Dendritic cell treated with granulocyte-macrophage colony-stimulating factor and Interleukin-4, amounts not matched to agents 40 ng/mL and 50 ng/mL, for 4 days (primary cell): ENCODE measurements at regions not wholly inside any gene's neighbourhood (a gene's known extent, or its start where the extent isn't known, plus 50 kb on each side); places are given as distances from the start of the nearest gene placed in this dataset.

ENCODE experiments used
- H3K27ac Mint-ChIP-seq: one replicate; pipeline ENCODE4 v1.8.0; 2022; ENCODE audit warnings: mild to moderate bottlenecking, mixed read lengths
- H3K27me3 Mint-ChIP-seq: one replicate; pipeline ENCODE4 v1.8.0; 2022; ENCODE audit warnings: mild to moderate bottlenecking, mixed read lengths
- H3K36me3 Mint-ChIP-seq: one replicate; pipeline ENCODE4 v1.8.0; 2022; ENCODE audit warnings: low read depth, mixed read lengths
- H3K4me1 Mint-ChIP-seq: one replicate; pipeline ENCODE4 v1.8.0; 2022; ENCODE audit warnings: low read depth, mixed read lengths
- H3K4me3 Mint-ChIP-seq: one replicate; pipeline ENCODE4 v1.8.0; 2022; ENCODE audit warnings: mild to moderate bottlenecking, moderate library complexity, mixed read lengths
- H3K9me3 Mint-ChIP-seq: one replicate; pipeline ENCODE4 v1.8.0; 2022; ENCODE audit warnings: mixed read lengths
- intact Hi-C: fragments of 100-400 bp; cut with micrococcal nuclease; formaldehyde crosslinking; loops from one replicate; pipeline ENCODE4 v1.15.0; 2022

GRCh38 chr22:48106715-48107259, 1344.3 kb downstream of the TBC1D22A start:
- intact Hi-C loops, result no loop called here
- peaks cover 10% of the 10 kb centered on the region for H3K9me3 Mint-ChIP-seq
- no peaks in the 10 kb centered on the region for H3K27me3 Mint-ChIP-seq
- H3K4me3 Mint-ChIP-seq, result no peak overlapping the region
- no peaks in the 10 kb centered on the region for H3K4me1 Mint-ChIP-seq
- H3K36me3 Mint-ChIP-seq, result no peaks in the 10 kb centered on the region
- no peak overlapping the region for H3K27ac Mint-ChIP-seq

- Mint-ChIP-seq H3K27ac (no peak overlapping the region), H3K9me3 (peaks cover 10% of the 10 kb centered on the region), H3K4me3 (no peak overlapping the region), H3K27me3 (no peaks in the 10 kb centered on the region), H3K4me1 (no peaks in the 10 kb centered on the region), H3K36me3 (no peaks in the 10 kb centered on the region)
- intact Hi-C loops, result no loop called here
These were observed 1343.8 kb downstream of the TBC1D22A start for GRCh38 chr22:48106215-48106614.

GRCh38 chr22:48105259-48105658, 1342.8 kb downstream of the TBC1D22A start:
- Mint-ChIP-seq H3K36me3 (no peaks in the 10 kb centered on the region), H3K27me3 (peaks cover 2% of the 10 kb centered on the region), H3K4me3 (no peak overlapping the region), H3K27ac (no peak overlapping the region), H3K9me3 (peaks cover 10% of the 10 kb centered on the region), H3K4me1 (no peaks in the 10 kb centered on the region)
- intact Hi-C loops, result no loop called here

- no peak overlapping the region for H3K27ac Mint-ChIP-seq
- H3K27me3 Mint-ChIP-seq, result peaks cover 5% of the 10 kb centered on the region
- no peaks in the 10 kb centered on the region for H3K36me3 Mint-ChIP-seq
These were observed 1342.3 kb downstream of the TBC1D22A start for GRCh38 chr22:48104766-48105165.

GRCh38 chr22:48104102-48104738, 1341.8 kb downstream of the TBC1D22A start:
- no peak overlapping the region for H3K27ac Mint-ChIP-seq
- H3K4me3 Mint-ChIP-seq, result no peak overlapping the region
- intact Hi-C loops, result no loop called here
- peaks cover 8% of the 10 kb centered on the region for H3K27me3 Mint-ChIP-seq
- no peaks in the 10 kb centered on the region for H3K4me1 Mint-ChIP-seq
- H3K9me3 Mint-ChIP-seq, result peaks cover 8% of the 10 kb centered on the region
- no peaks in the 10 kb centered on the region for H3K36me3 Mint-ChIP-seq

More at GRCh38 chr22:48104766-48105165, 1342.3 kb downstream of the TBC1D22A start:
- Mint-ChIP-seq H3K9me3 (peaks cover 10% of the 10 kb centered on the region), H3K4me3 (no peak overlapping the region), H3K4me1 (no peaks in the 10 kb centered on the region)
- intact Hi-C loops, result no loop called here

GRCh38 chr22:48103126-48103875, 1340.9 kb downstream of the TBC1D22A start:
- peaks cover 6% of the 10 kb centered on the region for H3K4me1 Mint-ChIP-seq
- H3K27ac Mint-ChIP-seq, result no peak overlapping the region
- no peak overlapping the region for H3K4me3 Mint-ChIP-seq
- H3K36me3 Mint-ChIP-seq, result no peaks in the 10 kb centered on the region
- no peaks in the 10 kb centered on the region for H3K9me3 Mint-ChIP-seq
- intact Hi-C loops, result no loop called here
- peaks cover 12% of the 10 kb centered on the region for H3K27me3 Mint-ChIP-seq

GRCh38 chr22:48102581-48102980, 1340.1 kb downstream of the TBC1D22A start:
- H3K9me3 Mint-ChIP-seq, result no peaks in the 10 kb centered on the region
- peaks cover 12% of the 10 kb centered on the region for H3K4me1 Mint-ChIP-seq
- H3K27ac Mint-ChIP-seq, result no peak overlapping the region
- no peak overlapping the region for H3K4me3 Mint-ChIP-seq
- H3K27me3 Mint-ChIP-seq, result peaks cover 12% of the 10 kb centered on the region
- intact Hi-C loops, result no loop called here
- no peaks in the 10 kb centered on the region for H3K36me3 Mint-ChIP-seq

- H3K27me3 Mint-ChIP-seq, result peaks cover 12% of the 10 kb centered on the region
- no peaks in the 10 kb centered on the region for H3K36me3 Mint-ChIP-seq
- H3K9me3 Mint-ChIP-seq, result no peaks in the 10 kb centered on the region
- no peak overlapping the region for H3K4me3 Mint-ChIP-seq
- H3K4me1 Mint-ChIP-seq, result peaks cover 12% of the 10 kb centered on the region
- intact Hi-C loops, result no loop called here
- no peak overlapping the region for H3K27ac Mint-ChIP-seq
These were observed 1339.3 kb downstream of the TBC1D22A start for GRCh38 chr22:48101704-48102103.

- Mint-ChIP-seq H3K27me3 (peaks cover 12% of the 10 kb centered on the region), H3K4me3 (no peak overlapping the region), H3K4me1 (peaks cover 12% of the 10 kb centered on the region), H3K27ac (no peak overlapping the region), H3K9me3 (no peaks in the 10 kb centered on the region), H3K36me3 (no peaks in the 10 kb centered on the region)
- intact Hi-C loops, result no loop called here
These were observed 1338.4 kb downstream of the TBC1D22A start for GRCh38 chr22:48100685-48101417.

- no peak overlapping the region for H3K27ac Mint-ChIP-seq
- H3K9me3 Mint-ChIP-seq, result no peaks in the 10 kb centered on the region
- peaks cover 12% of the 10 kb centered on the region for H3K27me3 Mint-ChIP-seq
- no peaks in the 10 kb centered on the region for H3K36me3 Mint-ChIP-seq
- peaks cover 12% of the 10 kb centered on the region for H3K4me1 Mint-ChIP-seq
- intact Hi-C loops, result no loop called here
- H3K4me3 Mint-ChIP-seq, result no peak overlapping the region
These were observed 1337.2 kb downstream of the TBC1D22A start for GRCh38 chr22:48099671-48100070.

- no peaks in the 10 kb centered on the region for H3K9me3 Mint-ChIP-seq
- H3K27me3 Mint-ChIP-seq, result peaks cover 12% of the 10 kb centered on the region
- peaks cover 12% of the 10 kb centered on the region for H3K4me1 Mint-ChIP-seq
- intact Hi-C loops, result no loop called here
- H3K4me3 Mint-ChIP-seq, result no peak overlapping the region
- H3K27ac Mint-ChIP-seq, result no peak overlapping the region
- H3K36me3 Mint-ChIP-seq, result no peaks in the 10 kb centered on the region
These were observed 1336.8 kb downstream of the TBC1D22A start for GRCh38 chr22:48099251-48099650.

- Mint-ChIP-seq H3K9me3 (no peaks in the 10 kb centered on the region), H3K4me3 (no peak overlapping the region), H3K36me3 (no peaks in the 10 kb centered on the region), H3K27me3 (peaks cover 12% of the 10 kb centered on the region), H3K4me1 (peaks cover 12% of the 10 kb centered on the region), H3K27ac (no peak overlapping the region)
- intact Hi-C loops, result no loop called here
These were observed 1336.4 kb downstream of the TBC1D22A start for GRCh38 chr22:48098921-48099245.

GRCh38 chr22:48098243-48098920, 1335.9 kb downstream of the TBC1D22A start:
- Mint-ChIP-seq H3K27me3 (peaks cover 12% of the 10 kb centered on the region), H3K27ac (no peak overlapping the region), H3K4me1 (peaks cover 12% of the 10 kb centered on the region), H3K9me3 (no peaks in the 10 kb centered on the region), H3K36me3 (no peaks in the 10 kb centered on the region), H3K4me3 (no peak overlapping the region)
- intact Hi-C loops, result no loop called here

- H3K9me3 Mint-ChIP-seq, result no peaks in the 10 kb centered on the region
- no peaks in the 10 kb centered on the region for H3K36me3 Mint-ChIP-seq
- H3K27me3 Mint-ChIP-seq, result peaks cover 12% of the 10 kb centered on the region
- peaks cover 12% of the 10 kb centered on the region for H3K4me1 Mint-ChIP-seq
- H3K27ac Mint-ChIP-seq, result no peak overlapping the region
- intact Hi-C loops, result no loop called here
- H3K4me3 Mint-ChIP-seq, result no peak overlapping the region
These were observed 1335.3 kb downstream of the TBC1D22A start for GRCh38 chr22:48097723-48098122.
